ENCODE measurements at regions not wholly inside any gene's neighbourhood (a gene's known extent, or its start where the extent isn't known, plus 50 kb on each side); places are given as distances from the start of the nearest gene placed in this dataset.
"Not testable (repeated sequence)": the region's sequence is repeated elsewhere in the genome, so short reads cannot be mapped to it uniquely, and the experiment has no call there.

DNA sequence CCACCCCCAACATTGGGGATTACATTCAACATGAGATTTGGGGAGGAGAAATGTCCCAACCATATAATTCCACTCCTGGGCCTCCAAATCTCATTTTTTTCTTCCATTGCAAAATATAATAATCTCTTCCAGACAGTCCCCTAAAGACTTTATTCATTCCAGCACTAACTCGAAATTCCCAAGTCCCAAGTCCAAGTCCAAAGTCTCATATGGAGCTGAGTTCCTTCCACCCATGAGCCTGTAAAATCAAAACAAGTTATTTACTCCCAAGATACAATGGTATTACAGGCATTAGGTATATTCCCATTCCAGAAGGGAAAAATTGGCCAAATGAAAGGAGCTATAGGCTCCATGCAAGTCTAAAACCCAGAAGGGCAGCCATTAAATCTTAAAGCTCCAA lies 56.7 kb downstream of the P2RY1 start:
- no peak for DNase-seq

DNA sequence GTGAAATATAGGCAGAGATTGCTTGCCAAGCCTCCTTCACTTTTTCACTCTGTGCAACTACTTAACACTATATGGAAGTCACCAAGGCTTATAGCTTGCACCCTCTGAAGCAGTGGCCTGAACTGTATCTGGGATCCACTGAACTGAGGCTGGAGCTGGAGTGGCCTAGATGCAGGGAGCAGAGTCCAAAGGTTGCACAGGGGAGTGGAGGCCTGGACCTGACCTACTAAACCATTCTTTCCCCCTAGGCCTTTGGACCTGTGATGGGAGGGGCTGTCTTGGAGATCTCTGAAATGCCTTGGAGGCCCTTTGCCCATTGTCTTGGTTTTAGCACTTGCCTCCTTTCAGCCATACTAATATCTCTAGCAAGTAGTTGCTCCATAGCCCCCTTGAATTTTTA lies 57.5 kb downstream of the P2RY1 start:
- no peak for DNase-seq

DNA sequence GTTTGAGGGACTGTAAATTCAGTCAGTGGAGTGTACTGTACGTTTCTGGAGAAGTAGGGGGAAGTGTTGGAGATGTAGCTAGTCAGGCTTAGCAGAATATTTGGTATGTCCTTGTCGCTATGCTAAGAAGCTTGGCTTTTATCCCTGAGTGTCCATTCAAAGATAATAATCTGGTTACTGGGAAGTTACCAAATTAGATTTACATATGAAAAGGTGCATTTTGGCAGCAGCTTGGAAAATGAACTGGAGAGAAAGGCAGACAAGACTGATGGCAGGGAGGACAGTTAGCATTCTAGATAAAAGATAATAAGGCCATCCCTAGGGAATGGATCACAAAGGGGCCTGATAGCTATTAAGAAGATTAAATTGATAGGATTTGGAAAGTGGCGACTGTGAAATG lies 58.7 kb downstream of the P2RY1 start:
- no peak for DNase-seq

DNA sequence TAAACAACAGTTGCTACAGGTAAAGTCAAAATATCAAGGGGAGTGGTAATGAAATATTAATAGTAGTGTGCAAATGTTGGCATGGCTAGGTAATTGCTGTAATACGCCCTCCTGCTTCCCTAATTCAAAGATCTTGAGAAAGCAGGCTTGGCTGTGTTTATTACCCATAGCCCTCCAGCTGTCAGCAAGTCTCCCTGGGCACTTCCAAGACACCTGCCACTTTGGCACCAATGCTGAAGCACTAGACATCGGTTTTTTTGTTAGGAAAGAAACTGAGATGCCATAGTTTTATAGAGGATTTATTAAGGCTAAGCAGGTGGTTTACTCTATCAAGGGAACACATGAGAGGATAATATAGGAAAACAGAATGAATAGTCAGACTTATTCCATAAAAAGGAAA lies 64.4 kb downstream of the P2RY1 start:
- no peak for DNase-seq

- DNase-seq, result no peak
These were observed 67.3 kb downstream of the P2RY1 start for GRCh38 chr3:152902141-152902669.

DNA sequence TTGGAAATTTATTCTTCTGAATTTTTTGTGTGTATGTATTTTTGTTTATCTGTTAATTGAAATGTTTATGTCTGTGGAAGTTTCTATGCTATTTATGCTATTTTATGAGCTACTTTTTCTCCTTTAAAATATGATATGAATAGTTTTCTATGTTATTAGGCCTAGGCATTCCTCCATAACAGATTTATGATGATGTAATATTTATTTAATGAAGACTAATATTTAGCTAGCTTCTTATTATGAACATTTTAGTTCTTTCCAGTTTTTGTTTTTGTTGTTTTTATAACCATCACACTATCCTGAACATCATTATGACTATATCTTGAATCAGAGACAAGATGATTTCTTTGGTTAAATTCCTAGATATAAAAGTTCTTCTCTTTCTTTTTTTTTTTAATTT lies 70.7 kb downstream of the P2RY1 start:
- DNase-seq, result no peak

DNA sequence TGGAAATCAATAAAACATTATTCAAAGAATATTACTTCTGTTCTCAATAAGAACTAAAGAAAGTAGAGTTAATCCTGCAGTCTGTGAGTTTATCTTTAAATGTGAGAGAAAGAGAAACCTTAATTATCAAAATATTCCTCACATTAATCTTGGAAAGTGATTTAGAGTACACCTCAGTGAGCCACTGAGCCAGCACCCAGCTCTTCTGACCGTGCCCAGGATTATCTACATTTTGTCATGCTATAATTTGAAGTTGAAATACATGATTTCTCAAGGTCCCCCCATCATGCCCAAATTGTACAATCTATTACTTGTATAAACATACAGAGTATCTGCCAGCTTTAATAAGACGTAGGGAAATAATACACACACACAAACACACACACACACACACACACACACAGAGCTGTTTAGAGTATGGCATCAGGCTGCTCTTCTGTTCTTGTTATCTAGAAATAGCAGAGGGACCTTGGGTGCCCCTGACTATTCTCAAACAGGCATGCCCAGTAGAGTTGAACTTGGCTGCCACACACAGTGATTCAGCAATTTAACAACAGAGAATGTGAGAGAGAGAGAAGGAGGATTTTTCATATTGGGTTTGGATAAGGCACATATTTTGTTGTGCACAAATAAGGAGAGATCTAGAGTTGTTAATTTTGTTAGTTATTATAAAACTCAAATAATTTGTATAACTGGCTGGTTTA lies 74.4 kb downstream of the P2RY1 start:
- no peak for DNase-seq

DNA sequence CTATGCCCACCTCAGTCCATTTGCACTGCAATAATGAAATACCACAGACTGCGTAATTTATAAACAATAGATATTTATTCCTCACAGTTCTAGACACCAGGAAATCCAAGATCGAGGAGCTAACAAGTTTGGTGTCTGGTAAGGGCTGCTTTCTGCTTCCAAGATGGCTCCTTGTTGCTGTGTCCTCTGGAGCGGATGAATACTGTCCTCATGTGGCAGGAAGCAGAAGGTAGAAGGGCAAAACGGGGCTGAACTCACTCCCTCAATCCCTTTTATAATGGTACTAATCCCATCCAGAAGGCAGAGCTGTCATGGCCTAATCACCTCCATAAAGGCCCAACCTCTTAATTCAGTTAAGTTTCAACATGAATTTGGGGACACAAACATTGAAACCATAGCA lies 75.3 kb downstream of the P2RY1 start:
- DNase-seq, result no peak

- DNase-seq, result no peak
These were observed 76.0 kb downstream of the P2RY1 start for GRCh38 chr3:152910966-152911365.

DNA sequence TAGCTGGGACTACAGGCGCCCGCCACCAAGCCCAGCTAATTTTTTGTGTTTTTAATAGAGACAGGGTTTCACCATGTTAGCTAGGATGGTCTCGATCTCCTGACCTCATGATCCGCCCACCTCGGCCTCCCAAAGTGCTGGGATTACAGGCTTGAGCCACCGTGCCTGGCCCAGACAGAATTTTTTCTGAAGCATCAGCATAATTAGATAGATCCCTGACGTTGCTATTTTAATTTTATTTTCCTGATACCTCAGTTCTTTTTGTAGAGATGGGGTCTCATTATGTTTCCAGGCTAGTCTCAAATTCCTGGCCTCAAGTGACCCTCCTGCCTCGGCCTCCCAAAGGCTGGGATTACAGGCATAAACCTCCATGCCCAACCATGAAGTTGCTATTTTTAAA lies 79.8 kb downstream of the P2RY1 start:
- not testable (repeated sequence) for DNase-seq

DNA sequence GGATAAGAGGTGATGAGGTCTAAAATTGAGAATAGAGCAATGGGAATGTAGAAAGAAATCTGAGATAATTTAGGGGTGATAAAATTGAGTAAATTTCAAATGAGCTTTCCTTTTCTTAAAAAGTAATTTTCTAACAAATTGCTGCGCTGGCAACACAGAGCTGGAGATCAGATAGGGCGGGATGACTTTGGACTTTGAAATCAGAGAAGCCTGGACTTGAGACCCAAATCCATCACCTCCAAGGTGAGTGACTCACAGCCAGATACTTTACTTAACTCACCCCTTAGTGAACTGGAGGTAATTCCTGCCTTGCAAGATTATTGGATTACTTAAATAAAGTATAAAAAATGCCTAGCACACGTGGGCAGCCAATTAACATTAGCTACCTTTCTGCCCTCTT lies 80.8 kb downstream of the P2RY1 start:
- no peak for DNase-seq

DNA sequence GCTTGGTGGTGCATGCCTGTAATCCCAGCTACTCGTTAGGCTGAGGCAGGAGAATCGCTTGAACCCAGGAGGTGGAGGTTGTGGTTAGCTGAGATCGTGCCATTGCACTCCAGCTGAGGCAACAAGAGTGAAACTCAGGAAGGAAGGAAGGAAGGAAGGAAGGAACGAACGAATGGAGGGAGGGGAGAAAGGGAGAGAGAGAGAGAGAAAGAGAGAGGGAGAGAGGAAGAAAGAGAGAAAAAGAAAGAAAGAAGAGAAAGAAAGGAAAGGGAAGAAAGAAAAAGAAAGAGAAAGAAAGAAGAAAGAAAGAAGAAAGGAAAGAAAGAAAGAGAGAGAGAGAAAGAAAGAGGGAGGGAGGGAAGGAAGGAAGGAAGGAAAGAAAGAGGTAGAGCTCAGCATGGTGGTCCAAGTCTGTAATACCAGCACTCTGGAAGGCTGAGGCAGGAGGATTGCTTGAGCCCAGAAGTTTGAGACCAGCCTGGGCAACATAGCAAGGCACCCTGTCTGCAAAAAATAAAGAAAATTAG lies 81.9 kb downstream of the P2RY1 start:
- DNase-seq, result no peak

GRCh38 chr3:152921351-152921750 lies 86.4 kb downstream of the P2RY1 start:
- no peak for DNase-seq

DNA sequence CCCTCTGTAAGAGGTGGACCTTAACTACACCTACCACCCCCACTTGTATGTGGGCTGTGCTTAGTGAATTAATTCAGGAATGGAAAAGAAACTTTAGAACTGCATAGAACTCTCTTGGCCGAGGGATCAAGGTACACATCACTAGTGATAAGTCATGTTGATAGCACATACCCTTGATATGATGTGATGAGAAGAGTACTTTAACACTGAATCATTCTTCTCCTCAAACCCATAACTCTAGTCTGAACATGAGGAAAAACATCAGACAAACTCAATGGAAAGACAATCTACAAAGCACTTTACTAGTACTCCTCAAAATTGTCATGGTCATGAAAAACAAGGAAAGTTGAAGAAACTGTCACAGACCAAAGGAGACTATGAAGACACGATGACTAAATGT lies 87.6 kb downstream of the P2RY1 start:
- no peak for DNase-seq

- no peak for DNase-seq
These were observed 92.2 kb downstream of the P2RY1 start for GRCh38 chr3:152927131-152927530.

GRCh38 chr3:152930516-152930915 lies 95.6 kb downstream of the P2RY1 start:
- DNase-seq, result no peak

DNA sequence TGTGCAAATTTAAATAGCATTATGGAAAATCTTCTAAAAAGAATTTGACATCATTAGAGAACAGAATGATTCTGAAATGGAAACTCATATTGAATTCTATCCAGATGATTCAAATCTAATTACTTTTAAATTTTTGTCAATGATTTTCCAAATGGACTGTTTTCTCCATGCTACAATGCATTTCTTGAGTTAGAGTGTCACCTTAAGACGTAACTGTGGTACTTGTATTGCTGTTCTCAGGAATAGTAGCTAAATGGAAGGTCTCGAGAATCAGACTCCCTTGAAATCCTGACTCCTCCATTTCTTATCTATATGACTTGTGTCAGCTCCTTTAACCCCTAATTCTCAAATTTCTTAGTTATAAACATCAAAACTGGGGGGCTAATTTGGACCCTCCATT lies 102.3 kb downstream of the P2RY1 start:
- no peak for DNase-seq

- no peak for DNase-seq
These were observed 104.2 kb downstream of the P2RY1 start for GRCh38 chr3:152938974-152939636.

DNA sequence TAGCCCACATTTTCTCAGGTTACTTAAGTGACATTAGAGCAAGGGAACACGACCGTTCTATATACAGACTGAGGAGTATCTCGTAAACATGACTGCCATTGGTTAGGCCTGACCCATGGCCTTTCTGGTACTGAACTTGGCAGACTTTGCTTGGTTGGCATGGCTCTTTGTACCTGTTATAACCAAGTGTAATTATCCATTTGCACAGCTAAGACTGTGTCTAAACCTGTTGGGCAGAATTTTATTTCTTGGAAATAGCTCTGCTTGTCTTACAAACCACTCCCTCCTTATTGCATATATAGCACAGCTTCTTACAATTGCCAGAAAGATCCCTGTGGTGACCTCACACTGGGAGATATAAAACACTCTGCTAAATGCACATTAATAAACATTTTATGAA lies 106.9 kb downstream of the P2RY1 start:
- no peak for DNase-seq

- no peak for DNase-seq
These were observed 107.4 kb downstream of the P2RY1 start for GRCh38 chr3:152942366-152942765.

- no peak for DNase-seq
These were observed 108.7 kb downstream of the P2RY1 start for GRCh38 chr3:152943645-152944044.

- no peak for DNase-seq
These were observed 109.7 kb downstream of the P2RY1 start for GRCh38 chr3:152944671-152945070.

GRCh38 chr3:152945556-152945955 lies 110.6 kb downstream of the P2RY1 start:
- no peak for DNase-seq

DNA sequence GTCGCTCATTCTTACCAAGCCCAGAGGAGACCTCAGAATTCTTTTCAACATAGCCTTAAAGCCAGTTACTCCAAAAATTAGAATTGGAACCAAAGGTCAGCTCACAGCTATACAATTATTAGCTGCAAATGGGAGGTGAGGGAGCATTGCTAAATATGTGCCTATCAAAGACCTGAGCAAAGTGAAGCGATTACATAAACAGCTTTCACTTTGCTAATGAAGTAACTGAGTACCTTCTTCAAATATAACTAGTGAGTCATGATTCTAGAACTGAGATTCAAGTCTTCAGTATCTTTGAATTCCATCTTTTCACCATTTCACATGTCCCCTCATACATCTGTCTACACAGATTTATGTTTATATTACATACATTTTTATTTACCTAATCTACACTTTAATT lies 122.6 kb downstream of the P2RY1 start:
- DNase-seq, result no peak

DNA sequence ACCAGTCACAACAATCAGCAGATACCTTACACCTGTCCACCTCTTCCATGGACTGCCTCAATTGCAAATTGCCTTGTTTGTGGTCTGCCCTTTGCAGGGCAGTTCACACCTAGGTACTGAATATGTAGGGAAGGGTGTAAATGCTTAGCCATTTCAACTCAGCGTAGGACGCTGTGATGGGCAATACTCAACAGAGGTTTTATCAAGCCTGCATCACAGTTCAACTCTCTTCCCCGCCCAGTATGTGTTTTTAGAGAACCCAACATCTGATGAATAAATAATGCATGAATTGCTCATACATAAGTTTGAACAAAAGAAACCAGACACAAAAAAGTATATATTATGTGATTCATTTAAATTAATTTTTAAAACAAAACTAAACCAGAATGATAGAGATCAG lies 124.4 kb downstream of the P2RY1 start:
- DNase-seq, result no peak

All from CD4-positive, alpha-beta T cell treated with Interleukin-21 for 1 hour (primary cell).